Erythroblast (primary cell): ENCODE measurements at regions not wholly inside any gene's neighbourhood (a gene's known extent, or its start where the extent isn't known, plus 50 kb on each side); places are given as distances from the start of the nearest gene placed in this dataset.

Source experiments
- DNase-seq, 2 experiments: peaks; one replicate each; lab custom pipeline; 2025; lab: John Stamatoyannopoulos, UW
- GATA1 ChIP-seq: IDR thresholded peaks from 2 replicates; pipeline ENCODE4 v1.6.1; 2011; ENCODE audit warnings: low read depth, mild to moderate bottlenecking, control low read depth, low read length, moderate library complexity
- POLR2A ChIP-seq: IDR thresholded peaks from 2 replicates; pipeline ENCODE4 v1.6.1; 2011; ENCODE audit warnings: mild to moderate bottlenecking, low read length

DNA sequence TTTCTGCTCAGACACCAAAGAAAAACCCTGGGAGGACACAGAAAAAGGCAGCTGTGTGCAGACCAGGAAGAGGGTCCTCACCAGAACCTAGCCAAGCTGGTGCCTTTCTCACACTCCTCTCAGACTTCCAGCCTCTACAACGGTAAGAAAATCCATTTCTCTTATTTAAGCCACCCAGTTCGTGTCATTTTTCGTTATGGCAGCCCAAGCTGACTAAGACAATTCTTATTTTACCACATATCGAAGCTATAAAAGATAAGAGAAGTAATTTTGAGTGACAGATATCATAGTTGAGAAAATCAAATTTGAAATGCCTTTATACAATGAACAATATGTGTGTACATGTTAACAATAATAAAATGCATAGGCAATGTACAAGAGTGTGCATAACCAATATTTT is 219.5 kb downstream of the CBLN2 start:
- DNase-seq = no peak
- no peak for TF ChIP-seq GATA1
- TF ChIP-seq POLR2A = no peak

DNA sequence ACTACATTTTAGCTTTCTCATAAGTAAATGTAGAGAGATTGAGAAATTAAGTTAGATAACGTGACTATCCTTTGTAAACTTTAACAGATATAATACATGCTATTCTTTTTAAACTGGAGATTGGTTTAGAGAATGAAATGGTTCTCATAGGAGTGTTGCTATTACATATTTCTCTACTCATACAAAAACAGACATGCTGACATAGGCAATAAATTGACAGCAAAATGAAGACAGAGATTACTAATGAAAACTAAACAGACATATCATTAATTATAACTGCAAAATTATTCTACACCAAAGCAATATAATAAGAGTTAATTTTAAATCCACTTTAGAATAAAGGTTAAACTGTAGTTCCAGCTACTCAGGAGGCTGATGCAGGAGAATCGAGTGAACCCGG is 227.6 kb downstream of the CBLN2 start:
- no peak for DNase-seq
- TF ChIP-seq GATA1 (no peak), POLR2A (no peak)

DNA sequence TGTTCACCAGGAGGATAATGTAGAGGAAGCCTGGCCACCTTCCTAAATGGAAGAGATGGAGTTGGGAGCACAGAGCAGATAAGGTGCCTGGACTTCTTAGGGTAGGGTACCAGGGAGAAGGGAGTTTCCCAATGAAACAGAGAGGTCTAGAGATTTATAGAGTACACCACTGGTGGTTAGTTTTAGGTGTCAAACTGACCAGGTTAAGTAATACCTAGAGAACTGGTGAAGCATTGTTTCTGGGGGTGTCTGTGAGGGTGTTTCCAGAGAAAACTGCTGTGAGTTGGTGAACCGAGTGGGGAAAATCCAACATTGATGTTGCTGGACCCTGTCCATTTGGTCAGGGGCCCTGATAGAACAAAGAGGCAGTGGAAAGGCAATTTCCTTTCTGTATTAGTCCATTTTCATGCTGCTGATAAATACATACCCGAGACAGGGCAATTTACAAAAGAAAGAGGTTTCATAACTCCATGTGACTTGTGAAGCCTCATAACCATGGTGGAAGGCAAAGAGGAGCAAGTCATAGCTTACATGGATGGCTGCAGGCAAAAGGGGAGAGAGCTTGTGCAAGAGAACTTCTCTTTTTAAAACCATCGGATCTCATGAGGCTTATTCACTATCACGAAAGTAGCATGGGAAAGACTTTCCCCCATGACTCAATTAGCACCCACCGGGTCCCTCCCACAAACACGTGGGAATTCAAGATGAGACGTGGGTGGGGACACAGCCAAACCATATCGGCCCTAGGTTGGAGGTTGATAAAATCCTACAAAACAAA is 260.8 kb downstream of the CBLN2 start:
- no peak for DNase-seq
- no peak for TF ChIP-seq GATA1
- no peak for TF ChIP-seq POLR2A

DNA sequence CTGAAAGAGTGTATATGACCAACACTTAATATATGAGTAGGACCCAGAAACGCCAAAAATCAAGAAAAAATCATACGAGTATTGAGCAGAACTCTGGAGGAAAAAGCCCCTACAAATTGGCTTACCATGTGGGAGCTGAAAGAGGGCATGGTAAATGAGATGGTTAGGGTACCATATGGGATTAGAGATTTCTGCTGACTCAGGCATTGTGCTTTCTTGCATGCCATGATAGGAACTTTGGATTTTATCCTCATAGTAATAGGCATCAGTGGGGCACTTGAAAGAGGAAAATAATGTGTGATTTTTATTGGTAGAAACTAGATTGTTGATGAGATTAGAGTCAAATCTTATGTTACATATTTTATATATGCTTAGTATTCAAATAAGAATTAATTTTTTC is 271.1 kb downstream of the CBLN2 start:
- TF ChIP-seq GATA1 (no peak), POLR2A (no peak)

DNA sequence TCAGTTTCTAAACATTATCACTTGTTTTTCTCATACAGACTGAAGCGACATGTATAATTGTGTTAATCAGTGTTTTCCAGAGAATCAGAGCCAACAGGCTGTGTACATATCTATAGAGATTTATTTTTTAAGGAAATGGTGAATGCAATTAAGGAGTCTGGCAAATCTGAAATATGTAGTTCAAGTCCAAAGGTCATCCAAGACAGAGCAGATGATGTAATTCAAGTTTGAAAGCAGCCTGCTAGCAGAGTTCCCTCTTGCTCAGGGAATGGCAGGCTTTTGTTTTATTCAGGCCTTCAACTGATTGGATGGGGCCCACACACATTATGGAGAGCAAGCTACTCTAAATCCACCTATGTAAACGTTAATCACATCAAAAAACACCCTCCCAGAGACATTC is 282.6 kb downstream of the CBLN2 start:
- TF ChIP-seq GATA1 (no peak), POLR2A (no peak)
- DNase-seq = no peak

More for the DNA sequence above, 271.1 kb downstream of the CBLN2 start:
- DNase-seq = no peak

DNA sequence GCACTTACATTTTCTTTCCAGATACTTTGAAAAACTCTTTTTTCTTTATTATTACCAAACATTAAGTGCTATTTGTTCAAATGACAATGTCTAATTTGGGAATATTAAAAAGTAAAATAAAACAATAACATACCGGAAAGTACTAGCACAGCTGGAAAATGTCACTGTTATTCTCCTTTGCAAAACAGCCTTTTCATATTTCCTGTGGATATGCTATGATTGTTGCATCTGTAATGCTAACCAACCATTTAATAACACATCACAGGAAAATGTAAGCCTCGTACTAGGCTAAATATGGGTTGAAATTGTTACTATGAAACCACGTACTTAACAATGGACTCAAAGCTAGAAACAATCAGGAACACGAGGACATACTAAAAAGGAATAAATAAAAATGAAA is 298.1 kb downstream of the CBLN2 start:
- no peak for DNase-seq
- TF ChIP-seq GATA1 (no peak), POLR2A (no peak)

DNA sequence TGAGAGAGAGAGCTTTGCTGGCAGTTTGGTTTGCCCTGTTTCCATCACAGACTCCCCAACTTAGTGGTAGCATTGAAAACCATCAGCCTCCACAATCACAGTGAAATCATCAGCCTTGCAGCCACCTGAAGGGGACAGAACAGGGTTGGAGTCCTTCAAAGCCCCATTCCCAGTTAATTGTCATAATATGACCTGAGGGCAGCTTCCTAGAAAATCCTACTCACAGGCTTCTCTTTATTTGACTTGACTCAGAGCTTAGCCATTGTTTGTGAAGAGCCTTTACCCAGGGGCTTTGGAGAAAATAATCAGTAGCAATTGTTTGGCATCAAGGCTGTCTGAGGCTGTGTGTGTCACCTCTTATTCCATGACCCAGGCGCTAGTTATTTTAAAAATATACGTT is 308.7 kb downstream of the CBLN2 start:
- DNase-seq = no peak
- no peak for TF ChIP-seq GATA1
- no peak for TF ChIP-seq POLR2A

DNA sequence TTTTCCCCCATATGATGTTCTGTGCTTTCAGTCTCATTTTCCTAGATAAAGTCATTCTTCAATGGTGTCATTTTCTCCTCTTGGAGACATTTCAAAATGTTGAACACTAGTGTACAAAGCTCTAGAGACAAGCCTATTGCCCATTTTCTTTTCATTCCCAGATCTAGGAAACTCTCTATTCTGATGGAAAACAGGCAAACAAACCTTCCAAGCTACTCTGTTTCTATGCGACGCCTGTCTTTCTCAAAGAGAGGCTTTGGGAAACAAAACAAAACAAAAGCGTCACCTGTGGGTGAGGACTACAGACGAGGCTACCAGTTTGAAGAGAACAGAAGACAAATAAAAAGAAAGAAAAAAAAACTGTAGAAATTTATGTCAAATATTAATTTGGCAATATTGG is 311.0 kb downstream of the CBLN2 start:
- no peak for DNase-seq
- TF ChIP-seq POLR2A (no peak), GATA1 (no peak)

DNA sequence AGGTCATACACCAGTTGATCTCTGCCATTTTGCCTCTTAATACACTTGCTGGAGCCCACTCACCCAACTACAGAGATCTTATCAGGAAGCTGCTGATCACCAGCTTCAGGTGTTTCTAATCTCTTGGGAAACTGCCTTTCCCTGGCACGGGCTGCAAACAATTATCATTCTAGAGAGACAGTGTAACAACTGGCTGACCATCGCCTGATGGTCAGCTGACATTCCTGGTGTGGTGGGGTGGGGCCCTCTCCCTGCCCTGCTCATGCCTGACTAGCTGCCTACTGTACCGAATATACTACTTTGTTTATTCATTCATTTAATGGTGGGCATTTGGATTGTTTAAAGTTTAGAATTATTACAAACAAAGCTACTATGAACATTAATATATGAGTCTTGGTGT is 311.5 kb downstream of the CBLN2 start:
- no peak for DNase-seq
- TF ChIP-seq POLR2A (no peak), GATA1 (no peak)

DNA sequence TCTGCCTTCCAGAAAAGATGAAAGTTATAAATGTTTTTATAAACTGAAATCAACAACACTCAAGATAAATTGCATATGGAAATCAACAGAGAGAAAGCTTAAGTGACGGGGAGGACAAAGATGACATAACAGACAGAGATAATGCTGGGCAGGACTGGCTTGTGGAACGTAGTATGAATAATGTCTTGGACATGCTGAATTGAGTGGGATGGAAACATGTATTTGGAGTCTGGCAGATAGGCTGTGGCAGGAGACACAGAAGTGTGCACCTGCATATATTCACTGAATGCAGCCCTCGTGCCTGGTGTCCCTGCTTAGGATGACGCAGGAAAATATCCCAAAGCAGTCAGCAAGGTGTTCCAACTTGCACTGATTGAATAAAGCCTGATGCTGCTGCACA is 318.2 kb downstream of the CBLN2 start:
- TF ChIP-seq GATA1 (no peak), POLR2A (no peak)
- DNase-seq = no peak

DNA sequence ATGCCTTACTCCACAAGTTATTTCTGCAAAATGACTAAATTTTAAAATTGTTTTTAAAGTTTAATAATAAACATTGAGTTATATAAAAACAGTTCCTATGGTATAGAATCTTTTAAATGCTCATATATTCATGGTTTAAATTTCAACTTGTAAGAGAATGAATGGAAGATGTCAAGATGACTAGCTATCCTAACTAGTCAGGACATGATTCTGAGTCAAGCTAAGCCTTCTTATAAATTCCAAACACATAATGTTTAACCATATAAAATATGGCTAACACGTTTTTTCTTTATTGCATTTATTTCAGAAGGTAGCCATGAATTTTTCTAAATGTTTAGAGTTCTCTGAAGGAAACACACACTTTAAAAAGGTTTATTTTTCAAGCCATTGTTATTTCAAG is 320.4 kb downstream of the CBLN2 start:
- no peak for DNase-seq
- no peak for TF ChIP-seq POLR2A
- no peak for TF ChIP-seq GATA1

DNA sequence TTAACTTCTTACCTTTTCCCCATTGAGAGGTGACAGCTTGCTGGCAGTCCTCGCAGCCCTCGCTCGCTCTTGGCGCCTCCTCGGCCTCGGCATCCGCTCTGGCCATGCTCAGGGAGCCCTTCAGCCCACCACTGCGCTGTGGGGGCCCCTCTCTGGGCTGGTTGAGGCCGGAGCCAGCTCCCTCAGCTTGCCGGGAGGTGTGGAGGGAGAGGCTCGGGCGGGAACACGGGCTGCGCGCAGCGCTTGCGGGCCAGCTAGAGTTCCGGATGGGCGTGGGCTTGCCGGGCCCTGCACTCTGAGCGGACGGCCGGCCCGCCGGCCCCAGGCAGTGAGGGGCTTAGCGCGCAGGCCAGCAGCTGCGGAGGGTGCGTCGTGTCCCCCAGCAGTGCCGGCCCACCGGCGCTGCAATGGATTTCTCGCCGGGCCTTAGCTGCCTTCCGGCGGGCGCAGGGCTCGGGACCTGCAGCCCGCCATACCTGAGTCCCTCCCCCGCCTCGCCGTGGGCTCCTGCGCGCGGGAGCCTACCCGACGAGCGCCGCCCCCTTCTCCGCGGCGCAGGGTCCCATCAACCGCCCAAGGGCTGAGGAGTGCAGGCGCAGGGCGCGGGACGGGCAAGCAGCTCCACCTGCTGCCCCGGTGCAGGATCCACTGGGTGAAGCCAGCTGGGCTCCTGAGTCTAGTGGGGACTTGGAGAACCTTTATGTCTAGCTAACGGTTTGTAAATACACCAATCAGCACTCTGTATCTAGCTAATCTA is 335.0 kb downstream of the CBLN2 start:
- no peak for DNase-seq
- TF ChIP-seq GATA1 (no peak), POLR2A (no peak)

DNA sequence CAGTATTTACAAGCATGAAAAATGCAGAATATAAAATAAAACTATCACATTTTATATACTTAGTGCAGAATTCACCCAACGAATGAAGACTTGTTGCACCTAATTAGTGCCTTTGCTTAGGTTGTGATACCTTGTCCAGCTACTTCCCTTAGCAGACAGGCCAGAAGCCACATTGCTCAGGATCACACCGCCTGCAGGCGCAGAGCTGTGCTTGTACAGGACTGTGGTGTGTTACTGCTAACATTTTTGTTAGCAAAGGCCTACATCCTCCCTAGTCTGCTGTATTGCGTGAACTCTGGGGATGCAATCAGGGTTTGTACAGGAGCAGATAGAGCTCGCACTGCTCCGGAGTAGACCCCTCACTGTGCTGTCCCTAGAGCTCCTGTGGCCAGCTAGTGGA is 336.9 kb downstream of the CBLN2 start:
- no peak for DNase-seq
- TF ChIP-seq POLR2A (no peak), GATA1 (no peak)

DNA sequence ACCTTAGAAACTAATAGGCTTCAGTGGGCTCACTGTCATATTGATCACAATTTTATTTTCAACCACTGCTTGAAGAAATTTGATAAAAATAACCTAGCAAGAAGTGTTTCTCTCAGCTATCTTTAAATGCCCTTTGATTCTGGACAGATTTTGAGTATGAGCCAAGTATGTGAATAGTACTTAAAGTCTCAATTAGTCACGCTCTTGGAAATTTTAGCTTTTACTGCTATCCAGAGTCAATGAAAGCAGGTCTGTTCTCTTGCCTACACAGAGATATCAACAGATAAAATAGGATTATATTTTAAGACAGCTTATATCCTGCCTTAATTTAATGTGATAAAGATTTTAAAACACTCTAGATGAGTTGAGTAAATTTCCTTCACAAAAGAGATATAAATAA is 337.3 kb downstream of the CBLN2 start:
- DNase-seq = no peak
- TF ChIP-seq POLR2A (no peak), GATA1 (no peak)

DNA sequence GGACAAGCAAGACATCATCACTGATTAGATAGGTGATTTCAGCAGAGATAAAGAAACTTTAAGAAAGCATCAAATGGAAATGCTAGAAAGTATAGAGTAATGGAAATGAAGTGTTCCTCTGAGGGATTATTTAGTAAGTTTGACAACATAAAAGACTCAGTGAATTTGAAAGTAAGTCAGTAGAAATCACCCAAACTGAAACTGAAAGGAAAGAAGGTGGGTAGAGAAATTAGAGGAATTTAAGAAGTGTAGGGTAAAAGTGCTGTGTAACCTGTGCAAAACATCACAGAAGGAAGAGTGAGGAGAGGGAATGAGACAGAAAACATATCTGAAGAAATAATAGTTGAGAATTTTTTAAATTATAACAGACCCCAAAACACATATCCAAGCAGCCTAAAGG is 343.1 kb downstream of the CBLN2 start:
- no peak for DNase-seq

More for the DNA sequence above, 343.1 kb downstream of the CBLN2 start:
- TF ChIP-seq GATA1 (no peak), POLR2A (no peak)
